ENCODE measurements at regions not wholly inside any gene's neighbourhood (a gene's known extent, or its start where the extent isn't known, plus 50 kb on each side); places are given as distances from the start of the nearest gene placed in this dataset.

DNA sequence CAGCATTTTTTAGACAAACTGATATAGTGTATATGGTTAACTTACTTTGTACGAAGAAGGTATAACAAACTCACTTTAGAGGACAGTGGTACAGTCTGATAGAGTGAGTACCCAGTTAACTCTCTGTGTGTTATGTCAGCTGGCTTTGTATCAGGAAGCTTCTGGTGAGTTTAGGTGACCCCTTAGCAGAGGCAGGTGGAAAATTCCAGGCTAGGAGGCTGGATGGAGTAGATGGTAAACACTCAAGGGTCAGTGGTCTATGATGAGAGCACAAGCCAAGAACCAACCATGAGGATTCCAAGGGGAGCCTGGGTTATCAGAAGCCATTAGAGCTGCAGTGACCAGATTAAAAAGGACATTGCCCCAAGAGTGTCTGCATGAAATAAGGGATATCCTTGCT, 227.3 kb upstream of the CENPE start:
- no peak overlapping the region for H3K4me2 ChIP-seq (replicated peaks; ENCODE audit: extremely low read depth, low read length, poor library complexity, severe bottlenecking)
- H3K9me3 ChIP-seq (replicated peaks in 1 of 2; ENCODE audit: control insufficient read depth in 1 of 2, insufficient read depth in 1 of 2, low read length in 2 of 2), result peaks cover 3 to 4% of the 10 kb centered on the region in 2 donors
- TF ChIP-seq CTCF (IDR thresholded peaks at IDR 0.05), result no peak
- no peaks in the 10 kb centered on the region for H4K20me1 ChIP-seq (ENCODE audit: insufficient read depth, low read length)
- Mint-ChIP-seq H3K27me3 (ENCODE audit: low read depth in 3 of 3) (peaks cover 0 to 3% (median 2%) of the 10 kb centered on the region in 3 donors), H3K36me3 (no peaks in the 10 kb centered on the region), H3K4me3 (no peak overlapping the region), H3K27ac (no peak overlapping the region), H3K4me1 (no peaks in the 10 kb centered on the region), H3K9me3 (peaks cover 0 to 5% (median 0%) of the 10 kb centered on the region in 7 donors)
- no peak overlapping the region for H3K27ac ChIP-seq (ENCODE audit: low read depth in 1 of 2, low read length in 2 of 2)
- no peak overlapping the region for H3K4me3 ChIP-seq (replicated peaks in 1 of 3; ENCODE audit: low read depth in 2 of 3, low read length in 3 of 3)
- intact Hi-C loops (cut with micrococcal nuclease), result no loop called here
- H3K4me1 ChIP-seq (ENCODE audit: control insufficient read depth in 1 of 2, insufficient read depth in 2 of 2, low read length in 2 of 2), result no peaks in the 10 kb centered on the region
- WGBS (ENCODE audit: insufficient coverage), result 57% methylated on average over 1 of the region's 1 CpG
- H3K79me2 ChIP-seq (ENCODE audit: insufficient read depth, low read length), result no peaks in the 10 kb centered on the region
- no peak overlapping the region for H3K9ac ChIP-seq (ENCODE audit: insufficient read depth, low read length, poor library complexity, severe bottlenecking)
- no peaks in the 10 kb centered on the region for H3K36me3 ChIP-seq (replicated peaks in 1 of 2; ENCODE audit: control insufficient read depth in 1 of 2, insufficient read depth in 2 of 2, low read length in 2 of 2)
- no peaks in the 10 kb centered on the region for H3K27me3 ChIP-seq (ENCODE audit: control insufficient read depth in 2 of 2, insufficient read depth in 2 of 2, low read length in 2 of 2)
- H2AFZ ChIP-seq (ENCODE audit: insufficient read depth, low read depth, low read length, poor library complexity, severe bottlenecking), result no peak overlapping the region
- DNase-seq, result no peak

- H3K4me3 Mint-ChIP-seq, result no peak overlapping the region
- no peak overlapping the region for H3K27ac Mint-ChIP-seq
- no peak for DNase-seq
- H3K36me3 Mint-ChIP-seq, result no peaks in the 10 kb centered on the region
- Histone ChIP-seq H3K79me2 (ENCODE audit: insufficient read depth, low read length) (no peaks in the 10 kb centered on the region), H3K9me3 (replicated peaks in 1 of 2; ENCODE audit: control insufficient read depth in 1 of 2, insufficient read depth in 1 of 2, low read length in 2 of 2) (peaks cover 3 to 5% of the 10 kb centered on the region in 2 donors), H2AFZ (ENCODE audit: insufficient read depth, low read depth, low read length, poor library complexity, severe bottlenecking) (no peak overlapping the region), H3K4me3 (replicated peaks in 1 of 3; ENCODE audit: low read depth in 2 of 3, low read length in 3 of 3) (no peak overlapping the region), H4K20me1 (ENCODE audit: insufficient read depth, low read length) (no peaks in the 10 kb centered on the region), H3K36me3 (replicated peaks in 1 of 2; ENCODE audit: control insufficient read depth in 1 of 2, insufficient read depth in 2 of 2, low read length in 2 of 2) (no peaks in the 10 kb centered on the region), H3K9ac (ENCODE audit: insufficient read depth, low read length, poor library complexity, severe bottlenecking) (no peak overlapping the region), H3K4me1 (ENCODE audit: control insufficient read depth in 1 of 2, insufficient read depth in 2 of 2, low read length in 2 of 2) (no peaks in the 10 kb centered on the region), H3K27me3 (ENCODE audit: control insufficient read depth in 2 of 2, insufficient read depth in 2 of 2, low read length in 2 of 2) (no peaks in the 10 kb centered on the region), H3K4me2 (replicated peaks; ENCODE audit: extremely low read depth, low read length, poor library complexity, severe bottlenecking) (no peak overlapping the region), H3K27ac (ENCODE audit: low read depth in 1 of 2, low read length in 2 of 2) (no peak overlapping the region)
- H3K9me3 Mint-ChIP-seq, result peaks cover 0 to 9% (median under 1%) of the 10 kb centered on the region in 7 donors
- 83% methylated on average over 1 of the region's 2 CpGs for WGBS (ENCODE audit: insufficient coverage)
- intact Hi-C loops (cut with micrococcal nuclease), result no loop called here
- peaks cover 0 to 3% (median 2%) of the 10 kb centered on the region in 3 donors for H3K27me3 Mint-ChIP-seq (ENCODE audit: low read depth in 3 of 3)
- no peaks in the 10 kb centered on the region for H3K4me1 Mint-ChIP-seq
- TF ChIP-seq CTCF (IDR thresholded peaks at IDR 0.05), result no peak
Measured at GRCh38 chr4:103424853-103425252, 226.7 kb upstream of the CENPE start.
